ENCODE measurements at regions not wholly inside any gene's neighbourhood (a gene's known extent, or its start where the extent isn't known, plus 50 kb on each side); places are given as distances from the start of the nearest gene placed in this dataset.
"Not testable (repeated sequence)": the region's sequence is repeated elsewhere in the genome, so short reads cannot be mapped to it uniquely, and the experiment has no call there.

DNA sequence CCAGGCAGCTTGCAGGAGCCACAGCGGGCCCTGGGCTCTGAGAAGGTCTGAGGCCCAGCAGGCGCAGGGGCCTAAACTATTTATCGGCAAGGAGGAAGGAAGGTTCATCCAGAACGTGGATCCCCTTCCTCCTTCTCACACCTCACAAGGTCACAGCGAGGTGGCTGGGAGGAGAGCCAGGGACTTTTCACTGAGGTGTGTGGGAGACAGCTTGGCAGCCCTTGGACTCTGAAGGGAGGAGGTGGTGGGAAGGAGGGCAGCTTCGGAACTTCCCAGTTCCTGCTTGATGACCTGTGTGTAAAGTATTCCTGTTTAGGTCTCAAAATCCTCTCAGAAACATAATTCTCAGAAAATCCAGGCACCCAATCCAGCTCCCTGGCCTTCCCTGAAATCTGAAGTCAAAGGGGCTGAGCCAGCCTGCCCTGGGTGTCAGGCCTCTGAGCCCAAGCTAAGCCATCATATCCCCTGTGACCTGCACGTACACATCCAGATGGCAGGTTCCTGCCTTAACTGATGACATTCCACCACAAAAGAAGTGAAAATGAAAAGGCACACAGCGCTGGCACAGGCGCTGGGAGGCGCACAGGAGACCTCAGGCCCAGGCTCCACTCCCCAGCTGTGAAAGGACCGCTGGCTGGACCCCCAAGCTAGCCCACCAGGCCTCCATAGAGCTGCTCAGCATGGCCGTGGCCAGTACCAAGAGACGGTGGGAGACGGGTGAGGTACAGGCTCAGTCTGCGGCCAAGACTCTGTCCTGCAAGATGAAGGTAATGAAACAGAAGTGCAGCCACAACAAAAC is 269.4 kb upstream of the FRG2C start:
- DNase-seq (ENCODE audit: low spot score): not testable (repeated sequence)

DNA sequence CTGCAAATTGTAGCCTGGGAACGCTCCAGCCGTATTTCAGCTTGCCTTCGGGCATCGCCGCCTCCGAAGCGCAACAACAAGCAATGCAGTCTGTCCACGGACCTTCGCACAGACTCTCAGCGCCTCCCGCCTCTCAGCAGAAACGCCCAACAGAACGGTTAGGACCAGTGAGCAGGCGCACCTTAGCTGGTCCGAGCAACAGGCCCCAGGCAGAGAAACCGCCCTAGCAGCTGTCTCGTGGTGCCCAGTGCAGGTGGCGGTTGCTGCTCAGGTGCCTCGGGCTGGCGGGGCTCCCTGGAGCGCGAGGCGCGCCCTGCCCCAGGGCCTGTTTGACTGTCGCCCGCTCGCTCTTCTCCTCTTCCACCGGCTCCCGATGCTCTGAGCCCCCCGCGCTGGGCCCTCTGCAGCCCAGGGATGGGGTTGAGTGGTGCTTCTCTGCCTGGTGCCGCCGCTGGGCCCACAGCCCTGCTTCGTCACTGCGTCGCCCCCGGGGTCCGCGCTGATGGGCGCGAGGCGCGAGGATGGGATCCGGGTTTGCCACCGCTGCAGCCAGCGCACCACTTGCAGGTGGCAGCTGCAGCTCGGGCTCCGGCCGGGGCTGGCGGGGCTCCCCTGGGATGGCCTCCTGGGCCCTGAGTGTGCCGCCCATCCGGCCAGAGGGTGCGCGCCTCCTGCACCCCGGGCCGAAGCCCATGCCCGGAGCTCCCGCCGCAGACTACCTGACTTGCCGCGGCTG is 268.4 kb upstream of the FRG2C start:
- DNase-seq (ENCODE audit: low spot score): peak; percentile 18

DNA sequence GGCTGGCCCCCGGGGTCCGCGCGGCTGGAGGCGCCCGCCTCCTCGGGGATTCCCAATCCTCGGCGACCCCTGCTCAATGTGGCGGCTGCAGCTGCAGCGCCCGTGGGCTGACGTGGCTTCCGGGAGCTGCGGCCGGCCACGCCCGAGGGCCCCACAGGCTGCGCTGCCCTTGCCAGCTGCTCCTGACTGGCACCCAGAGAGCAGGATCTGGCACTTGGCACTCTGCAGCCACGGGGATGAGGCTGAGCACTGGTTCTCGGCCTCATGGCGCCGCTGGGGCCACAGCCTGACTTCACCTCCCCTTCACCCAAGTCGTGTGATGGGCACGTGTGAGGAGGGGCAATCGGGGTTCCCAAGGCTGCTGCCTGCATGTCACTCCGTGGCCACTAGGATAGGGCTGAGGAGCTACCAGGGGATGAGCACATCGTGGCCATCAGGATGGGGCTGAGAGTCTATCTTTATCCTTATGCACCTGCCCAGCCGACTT is 267.8 kb upstream of the FRG2C start:
- DNase-seq (ENCODE audit: low spot score): peak; percentile 19

DNA sequence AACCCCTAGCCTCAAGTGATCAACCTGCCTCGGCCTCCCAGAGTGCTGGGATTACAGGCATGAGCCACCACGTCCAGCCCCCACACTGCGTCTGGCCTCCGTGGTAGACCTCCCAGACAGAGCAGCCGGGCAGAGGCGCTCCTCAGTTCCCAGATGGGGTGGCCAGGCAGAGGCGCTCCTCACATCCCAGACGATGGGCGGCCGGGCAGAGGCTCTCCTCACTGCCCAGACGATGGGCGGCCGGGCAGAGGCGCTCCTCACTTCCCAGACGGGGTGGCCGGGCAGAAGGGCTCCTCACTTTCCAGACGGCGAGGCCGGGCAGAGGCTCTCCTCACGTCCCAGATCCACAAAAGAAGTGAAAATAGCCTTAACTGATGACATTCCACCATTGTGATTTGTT is 266.6 kb upstream of the FRG2C start:
- not testable (repeated sequence) for DNase-seq (ENCODE audit: low spot score)

DNA sequence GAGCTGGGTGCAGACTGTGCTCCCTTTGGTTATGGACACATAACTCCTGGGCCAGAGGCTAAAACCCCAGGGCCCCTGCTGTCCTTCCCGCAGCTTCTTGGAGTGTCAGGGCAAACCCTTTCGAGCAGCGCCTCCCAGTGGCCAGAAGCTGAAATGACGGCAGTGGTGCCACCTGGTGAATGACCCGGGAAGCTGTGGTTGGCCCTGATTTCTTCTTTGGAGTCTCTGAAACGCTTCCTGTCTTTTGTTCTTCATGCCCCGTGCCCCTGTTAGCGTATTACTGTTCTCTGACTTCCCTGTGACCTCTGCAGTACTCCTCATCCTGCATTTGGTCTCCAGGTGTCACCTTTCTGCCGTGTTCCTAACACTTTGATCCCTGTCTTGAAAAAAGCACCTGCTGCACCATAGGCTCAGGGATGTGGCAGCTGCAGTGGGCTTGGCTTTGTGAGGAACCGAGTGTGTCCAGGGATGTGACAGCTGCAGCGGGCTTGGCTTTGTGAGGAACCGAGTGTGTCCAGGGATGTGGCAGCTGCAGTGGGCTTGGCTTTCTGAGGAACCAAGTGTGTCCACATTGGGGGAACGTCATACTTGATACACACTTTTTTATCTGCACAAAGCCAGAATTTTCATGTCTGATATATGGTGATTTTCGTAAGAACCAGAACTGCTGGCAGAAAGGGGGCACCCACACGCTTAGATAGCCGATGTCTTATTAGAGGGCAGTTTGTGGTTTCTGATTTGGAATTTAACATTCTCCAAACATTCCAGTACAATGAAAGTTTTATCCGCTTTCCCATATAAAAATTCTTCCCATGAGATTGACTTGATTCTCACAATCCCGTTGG is 241.8 kb upstream of the FRG2C start:
- DNase-seq (ENCODE audit: low spot score): not testable (repeated sequence)

DNA sequence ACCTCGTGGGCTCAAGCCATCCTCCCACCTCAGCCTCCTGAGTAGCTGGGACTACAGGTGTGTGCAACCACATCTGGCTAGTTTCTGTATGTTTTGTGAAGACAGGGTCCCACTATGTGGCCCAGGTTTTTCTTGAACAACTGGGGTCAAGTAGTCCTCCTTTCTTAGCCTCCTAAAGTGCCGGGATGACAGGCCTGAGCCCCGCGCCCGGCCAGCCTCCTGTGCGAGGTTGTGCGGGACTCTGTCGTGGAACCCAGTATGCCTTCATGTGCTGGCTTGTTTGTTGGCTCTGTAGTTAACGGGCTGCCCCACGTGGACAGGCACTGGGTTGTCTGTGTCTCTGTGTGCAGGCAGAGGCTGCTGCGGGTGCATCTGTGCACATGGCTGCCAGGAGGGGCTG is 238.7 kb upstream of the FRG2C start:
- not testable (repeated sequence) for DNase-seq (ENCODE audit: low spot score)

DNA sequence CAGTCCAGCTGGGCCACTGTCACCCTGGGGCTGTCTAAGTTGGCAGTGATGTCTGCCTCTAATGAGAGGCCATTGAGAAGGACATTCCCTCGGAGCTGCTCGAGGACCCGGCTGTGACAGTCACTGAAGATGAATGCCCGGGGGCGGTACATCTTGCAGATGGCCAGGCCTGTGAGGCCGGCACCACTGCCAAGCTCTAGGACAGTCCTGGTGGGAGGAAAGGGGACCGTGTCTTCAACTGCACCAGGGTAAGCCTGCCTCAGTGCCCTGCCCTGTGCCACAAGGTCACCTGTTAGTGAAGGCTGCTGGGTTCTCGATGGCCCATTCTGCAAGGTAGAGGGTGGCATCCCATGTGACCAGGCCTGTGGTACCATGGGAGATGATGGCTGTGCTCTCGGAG is 236.6 kb upstream of the FRG2C start:
- not testable (repeated sequence) for DNase-seq (ENCODE audit: low spot score)

DNA sequence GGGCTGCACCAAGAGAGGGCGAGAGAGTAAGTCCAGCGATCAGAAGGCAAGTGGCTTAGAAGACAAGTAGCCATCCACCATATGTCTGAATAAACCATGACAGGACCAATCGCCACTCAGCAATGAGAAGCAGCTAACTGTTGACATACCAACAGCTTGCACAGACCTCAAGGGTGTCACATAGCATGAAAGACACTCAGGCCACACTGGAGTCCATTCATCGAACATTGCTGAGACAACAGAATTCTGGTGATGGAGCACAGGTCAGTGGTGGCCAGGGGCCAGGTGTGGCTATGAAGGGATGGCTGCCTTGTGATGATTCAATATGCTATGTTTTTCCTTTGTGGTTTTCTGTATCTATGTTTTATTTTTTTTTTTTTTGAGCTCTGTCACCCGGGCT is 236.2 kb upstream of the FRG2C start:
- not testable (repeated sequence) for DNase-seq (ENCODE audit: low spot score)

DNA sequence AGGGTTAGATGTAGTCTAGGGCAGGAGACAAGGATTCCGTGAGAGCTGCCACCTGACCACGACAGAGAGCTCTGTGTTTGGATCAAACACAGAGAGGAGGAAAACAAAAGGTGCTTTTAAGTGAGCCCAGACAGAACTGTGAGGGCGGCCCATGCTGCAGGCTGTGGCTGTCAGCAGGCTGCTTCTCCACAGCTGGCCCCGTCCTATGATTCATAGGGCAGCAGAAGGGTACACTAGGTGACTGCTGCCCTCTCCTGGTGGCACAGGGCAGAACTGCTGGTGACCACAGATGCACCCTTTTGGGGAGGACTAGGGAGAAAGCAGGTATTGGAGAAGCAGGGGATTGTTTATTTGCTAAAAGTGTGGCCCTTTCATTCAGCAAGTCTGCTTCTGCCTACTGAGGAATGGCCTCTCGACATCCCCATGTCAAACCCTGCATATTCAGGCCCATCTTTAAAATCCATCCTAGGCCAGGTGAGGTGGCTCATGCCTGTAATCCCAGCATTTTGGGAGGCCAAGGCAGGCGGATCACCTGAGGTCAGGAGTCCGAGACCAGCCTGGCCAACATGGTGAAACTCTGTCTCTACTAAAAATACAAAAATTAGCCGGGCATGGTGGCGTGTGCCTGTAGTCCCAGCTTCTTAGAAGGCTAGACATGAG is 234.4 kb upstream of the FRG2C start:
- peak; percentile 73 for DNase-seq (ENCODE audit: low spot score)

DNA sequence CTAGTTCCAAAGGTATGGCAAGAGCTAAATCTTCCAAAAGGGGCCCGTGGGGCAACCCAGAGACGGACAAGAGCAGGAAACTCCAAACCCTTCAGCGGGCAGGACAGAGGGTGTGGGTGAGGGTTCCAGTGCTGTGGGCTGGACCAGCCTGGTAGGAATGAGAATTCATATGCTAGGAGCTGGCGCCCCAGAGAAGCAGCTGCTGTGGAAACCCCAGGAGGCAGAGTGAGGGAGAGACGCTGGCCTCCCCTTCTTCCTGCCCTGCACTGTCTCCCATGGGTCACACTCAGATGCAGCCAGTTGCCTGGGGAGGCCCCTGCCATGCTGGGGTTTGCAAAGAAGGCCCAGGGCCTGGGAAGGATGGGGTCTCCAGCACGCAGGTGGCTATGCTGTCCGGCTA is 233.7 kb upstream of the FRG2C start:
- not testable (repeated sequence) for DNase-seq (ENCODE audit: low spot score)

DNA sequence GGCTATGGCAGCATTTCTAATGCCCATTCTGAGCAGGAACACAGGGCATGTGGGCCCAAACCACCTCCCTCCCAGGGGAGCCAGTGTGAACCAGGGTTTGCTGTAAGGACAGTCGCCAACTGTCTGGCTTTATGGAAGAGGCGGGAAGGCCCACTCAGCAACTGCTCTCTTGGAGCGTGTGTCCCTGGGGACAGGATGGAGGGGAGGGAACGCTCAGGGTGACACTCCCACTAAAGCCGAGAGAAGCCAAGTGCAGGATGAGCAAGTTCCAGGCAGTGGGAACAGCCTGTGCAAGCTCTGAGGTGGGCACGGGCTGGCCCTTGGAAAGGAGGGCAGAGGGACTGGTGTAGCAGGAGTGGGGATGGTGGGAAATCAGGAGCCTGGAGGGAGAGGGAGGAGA is 233.0 kb upstream of the FRG2C start:
- not testable (repeated sequence) for DNase-seq (ENCODE audit: low spot score)

DNA sequence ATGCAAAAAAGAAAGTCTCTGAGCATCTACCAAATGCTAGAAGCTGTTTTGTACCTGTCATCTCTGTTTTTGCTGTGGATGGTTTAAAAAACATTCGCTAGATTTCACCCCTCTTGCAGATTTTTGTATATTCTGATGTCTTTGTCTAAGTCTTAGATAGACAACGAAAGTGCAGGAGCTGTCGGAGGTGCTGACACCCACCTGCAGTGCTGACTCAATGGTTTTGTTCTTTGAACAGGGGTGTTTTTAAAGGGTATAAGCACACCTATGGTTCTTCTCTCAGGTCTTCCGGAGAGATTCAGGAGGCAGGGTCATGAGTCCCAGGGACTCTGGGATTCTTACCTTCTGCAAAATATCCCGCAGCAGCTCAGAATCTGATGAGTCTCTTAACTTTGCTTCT is 231.7 kb upstream of the FRG2C start:
- not testable (repeated sequence) for DNase-seq (ENCODE audit: low spot score)

DNA sequence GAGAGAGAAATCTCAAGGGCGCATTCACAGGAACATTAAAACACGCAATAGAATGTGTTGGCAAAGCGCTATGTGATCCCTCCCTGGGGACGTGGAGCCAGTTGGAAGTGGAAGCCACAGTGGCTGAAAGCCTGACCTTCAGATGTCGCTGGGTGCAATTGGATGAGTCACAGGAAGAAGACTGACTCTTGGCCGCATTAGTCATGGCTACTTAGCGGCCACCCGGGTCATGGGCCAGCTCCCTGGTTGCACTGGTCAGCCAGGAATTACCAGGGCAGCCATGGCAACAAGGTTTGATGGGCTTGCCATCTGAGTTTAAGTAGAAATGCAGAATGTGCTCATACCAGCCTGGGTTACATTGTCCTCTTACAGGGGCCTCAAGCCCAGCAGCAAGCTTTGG is 231.2 kb upstream of the FRG2C start:
- peak; percentile 78 for DNase-seq (ENCODE audit: low spot score)

DNA sequence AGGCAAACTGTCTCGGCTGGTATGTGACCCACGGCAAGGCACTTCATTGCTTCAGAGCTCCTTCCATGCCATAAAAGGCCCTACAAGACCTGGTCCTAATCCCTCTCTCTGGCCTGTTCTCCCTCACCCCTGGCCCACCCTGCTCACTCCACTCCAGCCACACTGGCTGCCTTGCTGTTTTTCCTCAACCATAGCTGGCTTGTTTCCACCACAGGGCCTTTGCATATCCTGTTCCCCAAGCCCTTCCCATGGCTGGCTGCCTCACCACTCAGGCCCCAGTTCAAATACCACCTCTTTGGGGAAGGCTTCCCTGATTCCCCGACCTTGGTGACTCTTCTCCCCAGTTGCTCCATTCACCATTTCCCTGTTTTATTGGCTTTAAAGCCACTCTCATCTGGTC is 230.8 kb upstream of the FRG2C start:
- DNase-seq (ENCODE audit: low spot score): not testable (repeated sequence)

DNA sequence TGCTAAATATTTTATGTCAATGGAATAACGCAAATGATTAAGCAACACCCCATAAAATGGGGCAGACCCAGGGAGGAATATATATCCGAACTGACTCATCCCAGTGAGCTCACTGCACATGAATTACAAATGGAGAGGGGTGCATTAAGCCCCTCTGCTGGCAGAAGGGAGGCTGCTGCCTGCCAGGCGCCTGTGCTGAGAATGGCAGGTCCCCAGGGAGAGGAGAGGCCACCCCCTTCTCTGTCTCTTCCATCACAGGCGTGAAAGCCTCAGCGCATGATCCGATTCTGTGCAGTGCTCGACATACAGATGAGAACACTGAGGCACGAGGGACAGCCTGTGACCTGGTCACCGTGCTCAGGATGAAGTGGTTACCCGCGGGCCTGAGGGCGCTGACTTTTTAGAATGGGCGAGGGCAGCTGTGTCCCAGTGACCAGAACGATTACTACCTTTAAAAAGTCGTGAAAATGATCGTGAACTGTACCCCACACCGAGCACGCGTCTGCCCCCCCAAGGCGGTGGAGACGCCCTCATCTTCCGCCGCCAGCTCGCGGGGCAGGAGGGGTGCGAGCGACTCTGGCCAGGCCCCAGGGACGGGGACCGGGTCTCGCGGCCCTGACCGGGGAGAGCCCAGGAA is 229.7 kb upstream of the FRG2C start:
- peak; percentile 13 for DNase-seq (ENCODE audit: low spot score)

DNA sequence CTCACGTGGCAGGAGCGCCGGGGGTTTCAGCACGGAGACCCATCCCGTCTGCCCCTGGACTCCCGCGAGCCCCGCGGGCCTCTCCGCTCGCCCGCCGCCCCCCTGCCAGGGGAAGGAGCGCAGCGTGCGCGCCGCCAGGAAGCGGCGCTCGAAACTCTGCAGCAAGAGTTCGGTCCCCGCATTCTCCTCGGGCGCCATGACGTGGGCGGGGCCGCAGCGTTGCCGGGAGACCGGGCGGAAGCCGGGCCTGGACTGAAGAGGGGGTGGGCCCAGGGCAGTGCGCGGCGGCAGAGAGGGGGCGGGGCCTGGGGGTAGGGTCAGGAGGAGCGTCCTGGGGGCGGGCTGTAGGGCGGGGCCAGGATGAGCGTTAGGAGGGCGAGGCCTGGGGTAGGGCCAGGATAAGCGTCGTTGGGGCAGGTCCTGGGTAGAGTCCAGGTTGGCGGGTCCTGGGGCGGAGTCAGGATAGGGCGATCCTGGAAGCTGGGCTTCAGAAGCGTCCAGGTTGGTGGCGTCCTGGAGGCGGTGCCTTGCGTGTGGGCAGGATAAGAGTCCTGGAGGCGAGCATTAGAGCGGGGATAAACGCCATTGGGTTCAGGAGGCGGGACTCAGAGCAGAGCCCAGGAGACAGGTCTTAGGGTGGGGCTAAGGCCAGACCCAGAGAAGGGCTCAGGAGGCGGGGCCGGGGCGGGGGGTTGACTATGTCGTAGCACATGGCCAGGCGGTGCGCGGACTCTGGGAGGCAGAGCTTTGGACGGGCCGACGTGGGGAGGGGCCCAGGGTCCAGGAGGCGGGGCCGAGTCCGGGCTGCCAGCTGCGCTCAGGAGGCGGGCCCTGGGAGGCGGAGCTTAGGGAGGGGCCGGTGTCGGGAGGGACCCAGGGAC is 229.0 kb upstream of the FRG2C start:
- peak; percentile 94 for DNase-seq (ENCODE audit: low spot score)

DNA sequence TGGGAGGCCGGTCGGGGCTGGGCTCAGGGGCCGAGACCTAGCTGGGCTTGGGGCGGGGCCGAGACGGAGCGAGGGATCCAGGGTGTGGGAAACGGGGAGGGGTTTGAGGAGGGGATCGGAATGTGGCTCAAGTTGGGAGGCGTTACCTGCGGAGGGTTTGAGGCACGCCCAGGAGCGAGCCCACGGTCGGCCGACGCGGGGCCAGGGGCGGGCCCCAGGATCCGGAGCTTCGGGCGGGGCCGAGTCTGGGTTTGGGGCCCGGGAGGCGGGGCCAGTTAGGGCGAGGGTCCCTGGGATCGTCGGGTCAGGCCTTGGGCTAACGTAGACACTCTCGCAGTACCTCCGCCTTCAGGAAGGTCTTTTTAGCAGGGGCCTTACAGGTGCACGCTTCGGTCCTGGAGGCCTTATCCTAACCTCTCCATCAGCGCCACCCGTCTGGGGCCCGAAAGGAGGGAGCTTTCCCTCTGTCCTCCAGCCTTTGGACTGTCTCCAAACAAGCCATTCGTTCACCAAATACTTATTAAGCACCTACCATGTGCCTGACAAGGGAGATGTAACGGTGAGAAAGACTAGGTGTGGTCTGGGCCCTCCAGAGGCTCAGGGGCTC is 228.2 kb upstream of the FRG2C start:
- peak; percentile 59 for DNase-seq (ENCODE audit: low spot score)

DNA sequence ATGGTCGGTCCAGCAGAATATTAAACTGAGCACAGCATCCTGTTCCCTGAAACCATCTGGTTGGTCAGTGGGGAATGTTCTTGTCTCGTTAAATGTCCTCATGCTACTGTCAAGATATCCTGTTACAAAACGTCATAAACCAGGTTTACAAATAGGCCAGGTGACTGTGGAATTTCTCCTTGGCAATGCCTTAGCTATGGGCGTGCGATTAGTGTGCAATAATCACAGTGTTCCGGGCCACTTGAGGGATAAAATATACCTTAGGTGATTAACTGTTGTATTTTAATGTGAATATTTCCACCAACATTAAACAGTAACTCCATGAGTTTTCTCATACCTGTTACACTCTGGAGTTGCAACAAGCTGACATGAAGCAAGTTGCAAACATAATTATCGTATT is 223.1 kb upstream of the FRG2C start:
- not testable (repeated sequence) for DNase-seq (ENCODE audit: low spot score)

DNA sequence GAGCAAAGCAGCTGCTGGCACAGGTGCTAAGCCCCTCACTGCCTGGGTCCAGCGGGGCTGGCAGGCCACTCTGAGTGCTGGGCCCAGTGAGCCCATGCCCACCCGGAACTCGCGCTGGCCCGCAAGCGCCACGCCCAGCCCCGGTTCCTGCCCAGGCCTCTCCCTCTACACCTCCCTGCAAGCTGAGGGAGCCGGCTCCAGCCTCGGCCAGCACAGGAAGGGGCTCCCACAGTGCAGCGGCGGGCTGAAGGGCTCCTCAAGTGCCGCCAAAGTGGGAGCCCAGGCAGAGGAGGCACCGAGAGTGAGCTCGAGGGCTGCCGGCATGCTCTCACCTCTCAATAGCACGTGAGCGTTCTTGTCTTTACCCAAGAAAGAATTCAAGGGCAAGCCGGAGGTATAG is 219.5 kb upstream of the FRG2C start:
- DNase-seq (ENCODE audit: low spot score): not testable (repeated sequence)

DNA sequence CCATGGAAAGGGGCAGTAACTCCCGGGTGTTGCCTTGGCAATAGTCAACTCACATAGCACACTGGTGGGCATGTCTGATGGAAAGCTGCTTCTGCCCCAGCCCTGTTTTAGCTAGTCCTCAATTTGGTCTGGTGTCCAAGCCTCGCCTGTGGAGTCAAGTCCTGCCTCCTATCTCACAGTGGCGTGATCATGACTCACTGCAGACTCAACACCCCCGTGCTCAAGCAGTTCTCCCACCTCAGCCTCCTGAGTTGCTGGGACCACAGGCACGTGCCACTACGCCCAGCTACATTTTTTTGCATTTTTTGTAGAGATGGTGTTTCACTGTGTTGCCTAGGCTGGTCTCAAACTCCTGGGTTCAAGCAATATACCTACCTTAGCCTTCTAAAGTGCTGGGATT is 218.9 kb upstream of the FRG2C start:
- DNase-seq (ENCODE audit: low spot score): not testable (repeated sequence)

Measured in GM03348 (cell line).